ENCODE measurements at regions not wholly inside any gene's neighbourhood (a gene's known extent, or its start where the extent isn't known, plus 50 kb on each side); places are given as distances from the start of the nearest gene placed in this dataset.

DNA sequence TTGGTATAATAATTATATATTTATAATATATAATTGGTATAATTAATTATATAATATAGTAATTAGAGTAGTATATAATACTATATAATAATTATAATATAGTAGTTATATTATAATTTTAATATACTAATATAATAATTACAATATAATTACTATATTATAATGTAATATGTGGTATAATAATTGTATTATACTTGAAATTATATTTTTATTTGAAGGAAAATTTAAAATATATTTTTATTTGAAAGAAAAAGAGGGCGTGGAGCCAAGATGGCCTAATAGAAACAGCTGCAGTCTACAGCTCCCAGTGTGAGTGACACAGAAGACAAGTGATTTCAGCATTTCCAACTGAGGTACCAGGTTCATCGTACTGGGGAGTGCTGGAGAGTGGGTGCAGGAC, 365.9 kb downstream of the MMUT start:
- ATAC-seq, result no peak

DNA sequence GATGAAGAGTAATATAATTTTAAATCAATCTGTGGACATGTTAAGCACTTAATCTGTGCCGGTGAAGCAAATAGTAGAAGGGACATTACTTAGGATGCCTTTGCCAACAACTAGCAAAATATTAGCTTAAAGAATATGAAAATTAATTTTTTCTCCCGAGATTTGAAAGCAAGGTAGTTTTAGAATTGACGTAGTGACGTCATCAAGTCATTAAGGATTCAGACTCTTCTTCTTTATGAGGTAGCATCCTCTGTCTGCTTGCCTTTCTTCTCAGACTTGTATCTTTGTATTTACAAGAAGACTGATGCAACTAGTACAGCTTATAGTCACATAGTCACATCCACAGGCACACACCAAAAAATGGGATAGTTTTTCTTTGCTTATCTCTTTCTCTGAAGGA, 374.4 kb downstream of the MMUT start:
- ATAC-seq, result no peak

DNA sequence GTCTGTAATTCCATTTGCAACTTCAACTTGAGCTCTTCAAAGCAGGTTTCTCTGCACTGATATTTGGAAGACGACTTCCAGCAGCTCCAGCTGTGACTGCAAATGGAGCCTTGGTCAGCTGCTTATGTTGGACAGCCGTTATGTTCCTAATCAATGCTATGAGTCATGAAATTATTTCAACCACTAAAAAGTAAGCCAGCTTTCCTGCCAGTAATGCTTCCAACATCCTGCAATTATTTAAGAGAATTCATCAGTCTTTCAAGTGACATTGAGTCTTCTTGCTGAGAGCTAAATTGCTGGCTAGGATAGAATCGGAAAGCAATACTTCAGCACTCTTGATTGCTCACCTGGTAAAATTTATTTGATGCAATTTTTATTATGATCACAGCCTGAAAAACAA, 375.7 kb downstream of the MMUT start:
- no peak for ATAC-seq

DNA sequence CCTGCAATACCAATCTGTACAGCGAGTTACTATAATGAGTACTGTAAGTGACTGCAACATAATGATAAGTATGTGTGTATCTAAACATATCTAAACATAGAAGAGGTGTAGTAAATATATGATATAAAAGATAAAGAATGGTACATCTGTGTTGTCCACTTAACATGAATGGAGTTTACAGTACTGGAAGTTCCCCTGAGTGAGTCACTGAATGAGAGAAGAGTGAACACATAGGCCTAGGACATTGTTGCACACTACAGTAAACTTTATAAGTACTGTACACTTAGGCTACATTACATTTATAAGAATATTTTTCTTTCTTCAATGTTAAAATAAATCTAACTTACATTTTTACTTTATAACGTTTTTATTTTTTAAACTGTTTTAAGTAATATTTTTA, 380.4 kb downstream of the MMUT start:
- ATAC-seq, result no peak

DNA sequence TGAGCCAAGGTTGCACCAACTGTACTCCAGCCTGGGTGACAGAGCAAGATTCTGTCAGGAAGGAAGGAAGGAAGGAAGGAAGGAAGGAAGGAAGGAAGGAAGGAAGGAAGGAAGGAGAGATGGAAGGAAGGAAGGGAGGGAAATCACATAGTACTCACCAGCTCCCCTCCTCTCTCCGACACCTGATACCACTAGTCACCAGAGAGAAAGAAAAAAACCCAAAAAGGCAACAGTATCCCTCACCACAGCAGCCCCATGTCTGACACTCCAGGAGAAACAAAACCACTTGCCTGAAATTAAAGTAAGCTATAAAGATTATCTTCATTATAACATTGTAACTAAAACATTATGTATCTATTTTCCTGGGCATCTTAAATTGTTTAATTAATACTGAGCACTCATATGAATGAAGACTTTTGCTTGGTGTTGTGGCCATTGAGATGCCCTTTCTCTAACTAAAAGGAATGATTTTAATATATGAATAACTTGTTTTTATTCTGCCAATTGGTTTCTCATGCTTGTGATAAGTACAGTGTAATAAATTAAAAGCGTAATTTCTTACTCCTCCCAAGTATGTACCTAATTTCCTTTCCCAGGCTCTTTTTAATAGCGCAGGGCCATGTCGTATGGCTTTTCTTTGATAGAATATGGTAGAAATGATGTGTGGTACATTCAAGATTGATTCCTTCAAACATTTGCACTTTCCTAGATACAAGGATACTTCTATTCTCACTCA, 390.0 kb downstream of the MMUT start:
- no peak for ATAC-seq

DNA sequence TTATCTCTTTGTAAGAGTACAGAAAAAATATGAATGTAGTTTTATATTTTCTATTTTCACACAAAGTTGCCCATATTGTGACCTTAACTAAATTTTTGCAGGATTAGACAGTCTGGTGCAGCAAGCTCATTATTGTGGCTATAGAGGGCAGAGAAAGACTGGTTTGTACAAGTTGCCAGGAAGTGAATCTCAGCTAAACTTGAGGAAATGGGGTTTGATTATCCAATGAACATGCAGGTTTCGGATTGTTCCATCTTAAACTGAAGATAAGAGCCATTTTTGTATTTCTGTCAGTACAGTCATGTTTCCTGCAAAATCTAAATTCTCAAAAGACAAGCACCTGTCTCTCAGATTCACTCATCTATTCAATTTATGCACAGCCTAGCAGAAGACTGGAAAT, 390.9 kb downstream of the MMUT start:
- ATAC-seq, result no peak

DNA sequence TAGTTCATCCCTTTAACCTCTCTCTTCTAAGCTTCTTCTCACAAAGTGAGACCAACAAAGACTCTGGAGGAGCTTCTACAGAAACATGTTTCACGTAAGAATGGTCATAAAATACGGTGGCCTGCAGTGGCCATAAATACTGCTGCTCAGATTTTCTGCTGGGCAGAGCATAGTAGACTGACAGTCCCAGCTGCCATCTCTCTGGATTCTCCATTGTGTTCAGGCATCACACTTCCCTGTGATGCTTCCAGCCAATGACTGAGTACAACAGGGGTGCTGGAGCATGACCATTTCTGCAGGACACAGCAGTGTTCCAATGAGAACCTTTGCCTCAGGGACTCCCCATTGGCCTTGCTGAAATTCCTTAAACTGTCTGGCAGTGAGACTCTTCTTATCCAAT, 392.6 kb downstream of the MMUT start:
- no peak for ATAC-seq

DNA sequence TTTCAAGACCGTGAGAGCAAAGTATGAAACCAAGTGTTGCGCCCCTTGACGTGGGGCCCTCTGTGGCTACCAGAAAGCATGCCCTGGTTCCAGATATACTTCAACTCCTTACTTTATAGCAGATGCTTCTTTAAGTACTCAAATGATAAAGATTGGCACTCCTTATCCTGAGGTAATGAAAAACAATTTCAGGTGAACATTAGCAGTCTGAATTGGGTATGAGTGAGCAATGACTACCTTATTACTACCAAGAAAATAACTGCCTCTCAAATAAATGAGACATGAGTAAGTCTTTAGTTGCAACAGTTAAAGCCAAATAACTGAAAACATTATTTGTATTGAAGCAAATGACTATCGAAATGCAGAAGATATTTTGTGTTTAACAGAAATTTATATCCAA, 408.7 kb downstream of the MMUT start:
- ATAC-seq, result no peak

DNA sequence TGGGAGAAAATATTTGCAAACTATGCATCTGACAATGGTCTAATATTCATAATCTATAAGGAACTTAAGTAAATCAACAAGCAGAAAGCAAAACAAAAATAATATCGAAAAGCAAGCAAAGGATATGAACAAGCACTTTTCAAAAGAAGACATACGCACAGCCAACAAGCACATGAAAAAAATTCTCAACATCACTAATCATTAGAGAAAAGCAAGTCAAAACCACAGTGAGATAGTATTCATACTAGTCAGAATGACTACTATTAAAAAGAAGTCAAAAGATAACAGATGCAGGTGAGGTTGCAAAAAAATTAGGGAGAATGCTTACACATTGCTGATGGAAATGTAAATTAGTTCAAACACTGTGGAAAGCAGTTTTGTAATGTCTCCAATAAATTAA, 410.2 kb downstream of the MMUT start:
- no peak for ATAC-seq

DNA sequence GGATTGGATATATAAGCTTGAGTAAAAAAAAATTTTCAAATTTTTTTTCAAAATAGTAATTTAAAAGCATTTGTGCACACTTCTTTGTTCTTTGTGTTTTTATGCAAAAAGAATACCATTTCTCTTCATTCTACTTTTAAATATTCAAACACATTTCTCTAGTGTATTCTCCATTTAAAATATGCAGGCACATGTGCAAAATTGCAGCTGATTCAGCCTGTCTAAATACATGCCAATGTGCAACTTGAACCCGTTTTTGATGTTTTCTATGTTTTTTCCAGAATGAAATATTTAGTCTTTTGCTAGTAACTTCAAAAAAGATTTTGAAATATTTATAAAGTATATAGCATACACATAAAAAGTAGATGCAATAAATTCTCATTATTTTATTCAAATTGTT, 411.8 kb downstream of the MMUT start:
- no peak for ATAC-seq

DNA sequence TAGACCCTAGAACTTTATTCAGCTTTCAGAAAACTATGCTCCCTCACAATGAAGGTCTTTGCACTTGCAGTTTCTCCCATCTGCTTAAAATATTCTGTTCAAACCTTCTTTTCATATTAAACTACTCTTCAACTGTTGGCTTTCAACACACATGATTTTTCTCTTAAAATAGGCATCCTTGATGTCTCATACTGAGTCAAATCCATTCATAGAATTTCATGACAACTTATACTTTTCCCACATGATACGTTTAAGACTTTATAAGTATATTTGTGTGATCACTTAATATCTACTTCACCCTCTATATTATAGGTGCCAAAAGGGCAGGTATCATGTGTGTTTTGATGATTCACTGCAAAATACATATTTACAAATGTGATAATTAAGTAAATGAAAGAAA, 412.5 kb downstream of the MMUT start:
- no peak for ATAC-seq

DNA sequence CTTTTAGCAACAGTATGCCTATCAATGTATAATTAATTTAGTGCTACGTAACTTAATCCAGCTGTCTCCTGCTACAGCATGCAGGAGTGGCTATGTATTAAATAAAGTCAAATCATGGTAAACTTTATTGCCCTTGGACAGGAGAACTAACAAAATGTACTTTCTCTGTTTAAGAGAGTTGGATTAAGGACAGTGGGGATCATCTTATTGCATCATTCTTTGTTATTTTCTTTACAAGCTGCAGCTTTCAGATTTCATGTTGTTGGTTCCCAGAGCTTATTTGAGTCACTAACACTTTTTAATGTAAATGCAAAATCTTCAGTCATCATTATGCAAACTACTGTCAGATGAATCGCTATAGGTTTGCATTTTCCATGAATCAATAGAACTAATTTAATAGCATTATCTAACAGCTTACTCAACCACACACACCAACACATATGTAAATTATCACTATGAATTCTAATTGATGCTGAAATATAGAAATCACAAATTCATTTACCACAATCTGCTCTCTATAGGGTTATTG, 424.7 kb downstream of the MMUT start:
- no peak for ATAC-seq

DNA sequence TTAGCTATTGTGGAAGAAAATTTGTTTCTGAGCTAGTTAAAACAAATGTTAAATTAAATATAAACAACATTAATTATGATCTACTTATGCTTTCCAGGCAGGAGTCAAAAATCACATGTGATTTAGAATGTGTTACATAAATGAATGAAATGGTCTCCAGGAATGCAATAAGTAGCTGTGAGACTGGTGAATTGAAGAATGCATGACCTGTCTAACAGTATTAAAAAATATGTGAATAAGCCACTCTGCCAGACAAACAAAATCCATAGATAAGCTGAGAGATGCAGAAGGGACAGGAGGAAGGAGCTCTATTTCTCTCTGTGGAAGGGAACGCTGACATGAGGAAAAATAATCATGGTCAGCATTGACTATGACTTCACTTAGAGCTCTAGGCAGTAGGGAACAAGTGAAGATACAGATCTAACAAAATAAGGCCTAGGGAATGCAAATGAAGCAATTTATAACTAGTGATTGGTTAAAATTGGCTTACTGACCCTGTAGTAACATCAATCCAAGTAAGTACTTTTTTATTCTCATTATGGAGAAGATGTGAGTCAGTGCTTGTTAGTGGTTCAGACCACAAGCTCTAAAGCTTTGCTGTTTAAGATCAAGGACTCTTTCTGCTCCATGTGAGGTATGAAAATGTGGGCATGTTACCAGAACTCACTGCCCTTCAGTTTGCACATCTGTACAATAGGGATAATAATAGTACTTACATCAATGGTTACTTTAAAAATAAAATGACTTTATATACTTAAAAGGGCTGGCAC, 432.6 kb downstream of the MMUT start:
- ATAC-seq, result no peak

DNA sequence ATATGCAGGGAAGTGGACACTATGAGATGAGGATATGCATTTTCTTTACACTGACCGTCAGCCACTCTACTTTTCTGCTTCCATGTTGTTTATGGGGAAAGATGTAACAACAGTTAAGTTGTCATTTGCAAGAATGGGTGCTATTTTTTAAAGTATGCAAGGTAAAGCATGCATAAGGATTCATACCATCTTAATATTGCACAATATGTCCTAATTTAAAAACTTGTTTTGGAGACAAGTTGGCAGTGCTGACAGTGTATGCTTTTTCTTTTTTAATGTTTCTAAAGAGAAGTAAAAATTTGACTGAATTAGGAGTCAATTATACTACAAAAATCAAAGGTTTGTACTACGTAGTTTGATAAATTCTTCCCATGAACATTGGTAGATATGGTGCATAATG, 435.4 kb downstream of the MMUT start:
- no peak for ATAC-seq

DNA sequence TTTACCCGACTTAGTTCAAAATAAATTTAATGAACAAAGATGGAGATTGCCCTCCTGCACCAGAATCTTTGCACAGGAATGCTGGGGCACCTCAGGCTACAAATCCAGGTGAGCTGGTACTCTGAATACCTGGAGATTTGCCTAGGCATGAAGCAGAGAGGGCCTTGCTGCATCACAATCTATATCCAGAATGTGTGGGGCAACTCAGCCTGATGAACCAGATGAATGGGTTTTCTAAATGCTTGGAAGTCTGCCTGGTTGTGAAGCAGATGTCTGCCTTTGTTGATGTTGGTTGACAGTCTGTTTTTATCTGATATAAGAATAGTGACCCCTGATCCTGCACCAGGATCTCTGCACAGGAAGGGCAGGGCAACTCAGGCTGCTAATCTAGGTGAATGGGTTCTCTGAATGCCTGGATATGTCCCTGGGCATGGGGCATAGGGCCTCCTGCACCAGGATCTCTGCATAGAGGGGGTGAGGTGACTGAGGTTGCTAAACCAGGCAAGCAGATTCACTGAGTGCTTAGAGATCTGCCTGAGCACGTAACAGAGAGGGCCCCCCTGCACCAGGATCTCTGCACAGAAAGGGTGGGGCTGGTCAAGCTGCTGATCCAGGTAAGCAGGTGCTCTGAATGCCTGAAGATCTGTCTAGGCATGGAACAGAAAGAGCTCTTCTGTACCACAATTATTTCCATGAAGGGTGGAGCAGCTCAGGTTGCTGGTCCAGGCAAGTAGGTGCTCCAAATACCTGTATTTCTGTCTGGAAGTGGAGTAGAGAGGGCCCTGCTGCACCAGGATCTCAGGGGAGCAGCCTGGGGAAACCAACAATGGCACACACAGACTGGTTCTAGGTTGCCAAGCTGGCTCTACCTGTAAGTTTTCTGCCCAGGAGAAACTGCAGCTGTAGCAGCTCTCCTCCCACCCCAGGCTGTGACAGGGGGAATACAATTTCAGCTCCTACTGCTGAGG, 437.5 kb downstream of the MMUT start:
- ATAC-seq, result no peak

DNA sequence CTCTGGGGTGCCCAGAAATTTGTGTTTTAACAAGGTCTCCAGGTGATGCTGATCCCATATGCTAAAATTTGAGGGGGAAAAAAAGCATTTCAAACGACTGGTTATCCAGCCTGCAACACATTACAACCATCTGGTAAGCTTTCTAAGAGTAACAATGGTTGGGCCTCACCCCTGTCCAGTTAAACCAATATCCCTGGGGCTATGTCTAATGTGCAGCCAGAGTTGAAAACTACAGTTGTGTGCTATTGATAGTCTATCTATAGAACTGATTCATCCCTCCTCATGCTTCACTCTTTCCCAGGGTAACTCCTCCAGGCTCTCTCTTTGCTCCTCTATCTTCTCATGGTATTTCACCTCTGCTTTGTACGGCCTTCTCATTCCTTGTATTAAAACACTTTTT, 458.3 kb downstream of the MMUT start:
- no peak for ATAC-seq

DNA sequence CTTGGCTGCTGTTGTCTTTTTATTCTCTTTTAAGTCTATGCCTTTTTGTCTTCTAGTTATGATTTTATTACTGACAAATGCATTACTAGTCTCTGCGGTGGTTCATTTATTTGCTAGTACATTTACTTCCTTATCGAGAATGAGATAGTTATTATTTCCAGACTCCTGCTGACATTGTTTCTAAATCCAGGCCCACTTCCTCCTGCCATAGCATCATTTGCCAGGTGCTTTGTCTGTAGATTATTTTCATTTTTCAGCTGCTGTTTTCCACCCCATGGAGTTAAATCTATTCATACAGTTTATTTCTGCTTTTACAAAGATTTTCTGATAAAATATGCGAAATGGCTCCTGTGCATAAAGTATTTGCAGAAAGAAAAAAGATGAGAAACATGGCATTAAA, 459.7 kb downstream of the MMUT start:
- ATAC-seq, result no peak

DNA sequence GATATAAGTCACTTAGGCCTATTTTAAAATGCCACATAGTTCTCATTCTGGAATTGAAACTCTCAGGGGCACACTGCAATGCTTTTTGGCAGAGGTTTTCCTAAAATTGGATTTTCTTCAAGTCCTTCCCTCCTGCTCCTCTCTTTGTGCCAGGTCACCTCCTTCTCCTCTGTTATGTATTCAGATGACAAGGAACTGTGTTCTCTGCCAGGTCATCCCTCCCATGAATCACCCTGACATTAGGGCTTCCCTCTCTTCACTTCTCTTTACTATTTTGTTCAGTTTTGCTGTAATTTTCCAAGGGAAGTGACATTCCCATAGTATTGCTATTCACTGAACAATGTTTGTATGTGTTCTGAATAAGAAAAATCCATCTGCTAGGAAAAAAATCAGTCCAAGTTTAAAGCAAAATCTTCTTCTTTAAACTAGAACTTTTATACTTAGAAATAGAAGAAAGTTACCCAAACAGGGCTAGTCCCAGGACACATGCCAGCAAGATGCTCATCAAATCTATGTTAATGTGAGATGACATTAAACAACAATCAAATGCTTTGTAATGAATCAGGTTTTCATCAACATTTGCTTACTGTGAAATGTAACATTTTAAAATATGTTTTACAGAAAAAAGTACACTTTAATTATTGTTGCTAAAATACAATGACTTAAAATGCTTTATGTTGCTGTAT, 461.1 kb downstream of the MMUT start:
- ATAC-seq, result no peak

DNA sequence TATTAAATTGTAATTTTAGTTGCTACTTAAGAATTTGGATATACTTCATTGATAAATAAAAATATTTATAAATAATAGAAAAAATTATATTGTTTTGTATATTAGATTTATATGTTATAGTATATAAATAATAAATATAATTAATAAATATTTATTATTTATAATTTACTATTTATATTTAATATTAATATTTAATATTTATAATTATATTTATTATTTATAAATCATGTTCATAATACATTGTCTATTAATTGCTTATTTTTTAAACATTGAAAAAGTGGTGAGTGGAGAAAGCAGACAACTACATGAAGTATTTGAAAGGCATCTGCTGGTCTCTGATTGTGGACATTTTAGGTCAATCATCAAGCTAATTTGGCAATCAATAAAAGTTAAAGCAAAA, 464.5 kb downstream of the MMUT start:
- ATAC-seq, result no peak

DNA sequence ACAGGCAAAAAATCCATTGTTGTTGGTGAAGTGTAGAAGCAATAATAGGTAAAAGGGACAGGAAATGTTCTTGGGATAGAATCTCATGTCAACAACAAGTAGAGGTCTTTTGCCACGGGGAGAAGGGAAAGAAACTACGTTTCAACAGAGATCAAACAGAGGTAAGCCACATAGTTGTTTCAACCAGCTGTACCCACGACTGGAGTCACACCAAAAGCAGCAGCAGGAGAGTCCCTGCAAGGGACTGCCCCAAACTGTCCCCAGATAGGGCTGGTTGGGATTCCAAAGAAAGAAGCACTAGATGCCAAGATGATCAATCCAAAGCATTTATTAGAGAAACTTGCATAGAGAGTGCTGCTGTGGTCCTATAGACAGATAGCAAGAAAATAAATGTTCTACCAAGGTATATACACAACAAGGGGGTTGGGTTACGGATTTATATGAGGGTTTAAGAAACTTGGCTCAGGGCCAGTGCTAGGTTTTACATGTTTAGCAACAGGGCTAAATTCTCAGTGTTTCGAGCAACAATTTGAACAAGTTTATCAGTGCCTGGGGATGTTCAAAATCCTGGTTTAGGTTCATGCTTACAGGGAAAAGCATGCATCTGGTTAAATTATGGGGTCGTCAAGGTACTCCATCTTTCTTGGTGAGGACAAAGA, 466.5 kb downstream of the MMUT start:
- ATAC-seq, result no peak

DNA sequence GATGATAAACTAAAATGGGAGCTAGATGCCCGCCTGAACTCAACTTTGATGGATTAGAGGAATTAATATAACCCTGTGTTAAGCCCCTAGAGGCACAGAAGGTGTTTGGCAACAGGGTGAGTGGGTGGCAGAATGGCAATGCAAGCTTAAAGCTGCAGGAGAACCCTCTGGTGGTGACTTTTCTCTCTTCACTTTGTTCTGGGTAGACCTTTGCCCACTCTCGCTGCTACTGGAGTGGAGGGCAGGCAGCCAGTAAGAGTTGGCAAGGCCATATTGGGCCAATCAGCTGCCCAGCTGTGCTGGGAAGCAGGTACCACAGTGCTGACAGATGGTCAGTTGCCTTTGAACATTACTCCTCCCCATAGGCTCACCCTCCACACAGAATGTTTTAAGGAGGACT, 468.2 kb downstream of the MMUT start:
- ATAC-seq, result no peak

DNA sequence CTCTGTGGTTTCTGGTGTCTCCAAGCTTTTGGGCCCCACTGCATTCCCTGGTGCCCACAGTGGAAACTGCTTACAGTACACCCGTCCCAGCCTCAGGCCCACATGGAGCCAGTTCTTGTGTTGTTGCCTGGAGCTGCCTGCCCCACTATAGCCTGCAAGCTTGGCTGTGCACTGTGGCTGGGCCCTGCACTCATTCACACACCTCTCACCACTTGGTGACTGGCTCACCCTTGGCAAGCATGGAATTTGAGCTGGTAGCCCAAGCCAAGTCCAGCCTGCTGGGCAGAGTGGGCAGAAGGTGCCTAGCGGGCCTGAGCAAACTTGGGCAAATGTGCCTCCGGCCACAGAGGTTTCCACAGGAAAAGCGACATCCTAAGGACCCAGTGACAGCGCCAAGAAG, 472.3 kb downstream of the MMUT start:
- ATAC-seq, result no peak
